Uterus (tissue), 3 donors: ENCODE measurements at regions not wholly inside any gene's neighbourhood (a gene's known extent, or its start where the extent isn't known, plus 50 kb on each side); places are given as distances from the start of the nearest gene placed in this dataset.

ENCODE experiments used
- DNase-seq, 2 donors: peaks; one replicate each; pipeline ENCODE4 v3.0.0-alpha.2; 2019 to 2020
- H3K27ac ChIP-seq, 2 donors: fragments of 200-600 bp; sonication (generic); 1 replicate in 1 of 2; 2 replicates in 1 of 2; pipeline ENCODE4 v1.5.1; 2016 to 2018
- H3K27me3 ChIP-seq, 2 donors: fragments of 200-600 bp; sonication (generic); one replicate each; pipeline ENCODE4 v1.5.1; 2018 to 2019; ENCODE audit warnings: control low read depth in 1 of 2
- H3K36me3 ChIP-seq, 2 donors: fragments of 200-600 bp; sonication (generic); one replicate each; pipeline ENCODE4 v1.5.1; 2019; ENCODE audit warnings: control low read depth in 1 of 2
- H3K4me1 ChIP-seq, 2 donors: fragments of 200-600 bp; sonication (generic); one replicate each; pipeline ENCODE4 v1.5.1; 2018 to 2019; ENCODE audit warnings: control low read depth in 1 of 2
- H3K4me3 ChIP-seq, 2 donors: fragments of 200-600 bp; sonication (generic); 1 replicate in 1 of 2; 2 replicates in 1 of 2; pipeline ENCODE4 v1.5.1; 2018 to 2019; ENCODE audit warnings: mild to moderate bottlenecking in 1 of 2
- H3K9me3 ChIP-seq, 2 donors: fragments of 200-600 bp; sonication (generic); one replicate each; pipeline ENCODE4 v1.5.1; 2019; ENCODE audit warnings: control low read depth in 1 of 2
- CTCF ChIP-seq, 4 experiments: fragments of 200-600 bp in 2 of 4; fragments of 450-650 bp in 2 of 4; sonication (generic) in 2 of 4; IDR thresholded peaks; one replicate each; pipeline ENCODE4 v1.5.1; 2016 to 2019; ENCODE audit warnings: antibody characterized with exemption in 4 of 4, mild to moderate bottlenecking in 2 of 4, moderate library complexity in 1 of 4
- POLR2A ChIP-seq, 2 donors: fragments of 450-650 bp; IDR thresholded peaks; one replicate each; pipeline ENCODE4 v1.6.1; 2016; ENCODE audit warnings: antibody characterized with exemption in 2 of 2, mild to moderate bottlenecking in 1 of 2, moderate library complexity in 1 of 2
- intact Hi-C: fragments of 100-400 bp; cut with DNase I; formaldehyde crosslinking; loops from one replicate; pipeline ENCODE4 v1.15.1; 2023; ENCODE audit warnings: low total_unique reads
- donor health status: DM: yes; HTN: yes; CAD: no.

- no peaks in the 10 kb centered on the region for H3K4me1 ChIP-seq
- intact Hi-C loops: no loop called here
- H3K4me3 ChIP-seq: no peak overlapping the region
- H3K9me3 ChIP-seq: no peaks in the 10 kb centered on the region
- H3K27me3 ChIP-seq: peaks cover 0 to 26% of the 10 kb centered on the region in 2 donors
- no peak for DNase-seq
- no peak overlapping the region for H3K27ac ChIP-seq
- TF ChIP-seq CTCF (IDR thresholded peaks at IDR 0.05) (no peak), POLR2A (IDR thresholded peaks at IDR 0.05) (no peak)
- H3K36me3 ChIP-seq: no peaks in the 10 kb centered on the region
Observed at GRCh38 chr1:217139513-217139912, 416.3 kb upstream of the ESRRG start.

GRCh38 chr1:217138799-217139466, 415.7 kb upstream of the ESRRG start:
- Histone ChIP-seq H3K36me3 (no peaks in the 10 kb centered on the region), H3K4me1 (no peaks in the 10 kb centered on the region), H3K4me3 (no peak overlapping the region), H3K27me3 (peaks cover 0 to 26% of the 10 kb centered on the region in 2 donors), H3K27ac (no peak overlapping the region), H3K9me3 (no peaks in the 10 kb centered on the region)
- intact Hi-C loops: no loop called here
- TF ChIP-seq POLR2A (IDR thresholded peaks at IDR 0.05) (no peak), CTCF (IDR thresholded peaks at IDR 0.05) (no peak)
- DNase-seq: no peak

DNA sequence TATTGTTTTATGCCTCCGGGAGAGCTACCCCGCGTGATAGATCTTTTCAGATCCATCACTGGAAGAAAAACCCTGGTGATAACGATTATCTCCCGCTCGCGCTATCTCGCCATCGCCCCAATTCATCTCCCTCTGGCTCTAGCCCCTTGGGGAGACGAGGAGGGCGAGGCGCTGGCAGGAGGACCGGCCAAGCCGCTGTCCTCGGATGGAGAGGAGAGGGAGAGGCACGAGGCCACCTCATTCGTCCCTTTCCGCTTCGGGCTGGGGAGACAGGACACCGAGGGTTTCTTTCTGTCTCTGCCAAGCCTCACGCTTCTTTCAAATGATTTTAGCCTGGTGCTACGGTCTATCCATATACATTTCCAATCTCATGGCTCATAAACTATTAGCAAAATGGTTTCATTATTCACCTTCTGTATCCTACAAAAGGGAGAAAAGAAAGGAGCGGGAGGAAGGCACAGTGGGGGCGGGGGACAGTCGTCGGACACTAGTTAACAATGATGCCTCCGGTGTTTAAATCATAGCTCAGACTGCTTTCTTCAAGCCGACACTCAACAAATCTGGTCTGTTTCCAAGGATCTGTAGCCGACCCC, 415.0 kb upstream of the ESRRG start:
- TF ChIP-seq POLR2A (IDR thresholded peaks at IDR 0.05) (no peak), CTCF (IDR thresholded peaks at IDR 0.05) (no peak)
- Histone ChIP-seq H3K9me3 (no peaks in the 10 kb centered on the region), H3K27ac (no peak overlapping the region), H3K4me1 (no peaks in the 10 kb centered on the region), H3K4me3 (no peak overlapping the region), H3K27me3 (peaks cover 0 to 26% of the 10 kb centered on the region in 2 donors), H3K36me3 (no peaks in the 10 kb centered on the region)
- DNase-seq: no peak
- intact Hi-C loops: no loop called here

- no peak overlapping the region for H3K4me3 ChIP-seq
- intact Hi-C loops: no loop called here
Observed at GRCh38 chr1:217137210-217137881, 414.1 kb upstream of the ESRRG start.

More at GRCh38 chr1:217137210-217137881, 414.1 kb upstream of the ESRRG start:
- no peaks in the 10 kb centered on the region for H3K36me3 ChIP-seq
- TF ChIP-seq POLR2A (IDR thresholded peaks at IDR 0.05): no peak
- TF ChIP-seq CTCF (IDR thresholded peaks at IDR 0.05): no peak
- DNase-seq: no peak
- H3K9me3 ChIP-seq: no peaks in the 10 kb centered on the region
- no peak overlapping the region for H3K27ac ChIP-seq
- no peaks in the 10 kb centered on the region for H3K4me1 ChIP-seq
- peaks cover 0 to 26% of the 10 kb centered on the region in 2 donors for H3K27me3 ChIP-seq
